Neural cell (in vitro differentiated cells): ENCODE measurements at regions not wholly inside any gene's neighbourhood (a gene's known extent, or its start where the extent isn't known, plus 50 kb on each side); places are given as distances from the start of the nearest gene placed in this dataset.

Experiments
- H2AFZ ChIP-seq: fragments of 200-600, 300-800 bp; sonication (generic), shearing (Covaris generic); 2 replicates; pipeline ENCODE4 v1.6.0; 2014; ENCODE audit warnings: low read depth, mild to moderate bottlenecking, antibody characterized with exemption, low read length, moderate library complexity
- H3F3A ChIP-seq: fragments of 200-600 bp; shearing (Covaris generic); 2 replicates; pipeline ENCODE4 v1.6.1; 2016; ENCODE audit warnings: mild to moderate bottlenecking, moderate library complexity, mixed read lengths, antibody characterized with exemption, low read length; ENCODE audit not compliant: insufficient read depth, poor library complexity, severe bottlenecking
- H3K27ac ChIP-seq: fragments of 200-600, 300-800 bp; sonication (generic), shearing (Covaris generic); 2 replicates; pipeline ENCODE4 v1.5.1; 2014; ENCODE audit warnings: mild to moderate bottlenecking, low read length, moderate library complexity
- H3K27me3 ChIP-seq: fragments of 300-800, 200-600 bp; sonication (generic), shearing (Covaris generic); 2 replicates; pipeline ENCODE4 v1.6.0; 2014; ENCODE audit warnings: mild to moderate bottlenecking, low read depth, low read length, moderate library complexity; ENCODE audit not compliant: insufficient read depth
- H3K36me3 ChIP-seq: fragments of 300-800, 200-600 bp; sonication (generic), shearing (Covaris generic); 2 replicates; pipeline ENCODE4 v1.5.1; 2014; ENCODE audit warnings: mild to moderate bottlenecking, antibody characterized with exemption, low read length, moderate library complexity; ENCODE audit not compliant: insufficient read depth
- H3K4me2 ChIP-seq: fragments of 300-800, 200-600 bp; sonication (generic), shearing (Covaris generic); 2 replicates; pipeline ENCODE4 v1.6.0; 2014; ENCODE audit warnings: mild to moderate bottlenecking, low read length
- H3K4me3 ChIP-seq: fragments of 300-800, 200-600 bp; sonication (generic), shearing (Covaris generic); 2 replicates; pipeline ENCODE4 v1.5.1; 2014; ENCODE audit warnings: mild to moderate bottlenecking, low read length, moderate library complexity
- H3K79me2 ChIP-seq: fragments of 200-600 bp; shearing (Covaris generic); replicated peaks from 2 replicates; pipeline ENCODE4 v1.6.0; 2014; ENCODE audit warnings: mild to moderate bottlenecking, low read length, moderate library complexity; ENCODE audit not compliant: insufficient read depth
- H3K9ac ChIP-seq: fragments of 300-800, 200-600 bp; sonication (generic), shearing (Covaris generic); 2 replicates; pipeline ENCODE4 v1.6.1; 2016; ENCODE audit warnings: mild to moderate bottlenecking, low read length, mixed read lengths
- H3K9me2 ChIP-seq: fragments of 200-600 bp; shearing (Covaris generic); 2 replicates; pipeline ENCODE4 v1.6.1; 2016; ENCODE audit warnings: mild to moderate bottlenecking, low read length, mixed read lengths; ENCODE audit not compliant: insufficient read depth
- H3K9me3 ChIP-seq: fragments of 200-600, 300-800 bp; sonication (generic), shearing (Covaris generic); 2 replicates; pipeline ENCODE4 v1.6.1; 2016; ENCODE audit warnings: mild to moderate bottlenecking, mixed run types, low read length, moderate library complexity, mixed read lengths
- H4K20me1 ChIP-seq: fragments of 200-600 bp; shearing (Covaris generic); 2 replicates; pipeline ENCODE4 v1.6.1; 2016; ENCODE audit warnings: mild to moderate bottlenecking, mixed run types; ENCODE audit not compliant: insufficient read depth
- CTCF ChIP-seq: fragments of 450-650 bp; IDR thresholded peaks from 2 replicates; pipeline ENCODE4 v1.5.1; 2014; ENCODE audit warnings: antibody characterized with exemption, mild to moderate bottlenecking, moderate library complexity; ENCODE audit not compliant: poor library complexity, severe bottlenecking
- EP300 ChIP-seq: fragments of 450-650 bp; conservative IDR thresholded peaks from 2 replicates; pipeline ENCODE4 v1.6.1; 2014; ENCODE audit warnings: antibody characterized with exemption, mild to moderate bottlenecking, moderate library complexity; ENCODE audit not compliant: poor library complexity, severe bottlenecking
- EZH2 ChIP-seq: fragments of 200-600, 300-800 bp; shearing (Covaris generic), sonication (generic); IDR thresholded peaks from 2 replicates; pipeline ENCODE4 v1.6.1; 2014; ENCODE audit warnings: antibody characterized with exemption, low read length, borderline replicate concordance, mild to moderate bottlenecking; ENCODE audit not compliant: insufficient read depth, poor library complexity, severe bottlenecking
- MXI1 ChIP-seq: fragments of 450-650 bp; conservative IDR thresholded peaks from 2 replicates; pipeline ENCODE4 v1.6.1; 2014; ENCODE audit warnings: antibody characterized with exemption, mild to moderate bottlenecking; ENCODE audit not compliant: poor library complexity, severe bottlenecking
- POLR2AphosphoS5 ChIP-seq: IDR thresholded peaks from 2 replicates; pipeline ENCODE4 v1.6.1; 2012
- REST ChIP-seq: IDR thresholded peaks from 2 replicates; pipeline ENCODE4 v1.6.1; 2012; ENCODE audit warnings: borderline replicate concordance
- SMC3 ChIP-seq: fragments of 450-650 bp; conservative IDR thresholded peaks from 2 replicates; pipeline ENCODE4 v1.6.1; 2014; ENCODE audit warnings: antibody characterized with exemption, mild to moderate bottlenecking, moderate library complexity; ENCODE audit not compliant: poor library complexity
- TAF1 ChIP-seq: IDR thresholded peaks from 2 replicates; pipeline ENCODE4 v1.6.1; 2012; ENCODE audit warnings: low read depth

- H3F3A ChIP-seq, result no peaks in the 10 kb centered on the region
- H3K27ac ChIP-seq, result no peak overlapping the region
- H3K79me2 ChIP-seq, result no peaks in the 10 kb centered on the region
- H3K4me3 ChIP-seq, result no peak overlapping the region
- H3K9ac ChIP-seq, result no peak overlapping the region
- no peaks in the 10 kb centered on the region for H3K9me2 ChIP-seq
- H3K36me3 ChIP-seq, result no peaks in the 10 kb centered on the region
- TF ChIP-seq MXI1, result no peak
- TF ChIP-seq TAF1, result no peak
- no peak for TF ChIP-seq SMC3
- TF ChIP-seq EP300, result no peak
- no peak for TF ChIP-seq POLR2AphosphoS5
- TF ChIP-seq CTCF, result no peak
- no peak for TF ChIP-seq EZH2
- TF ChIP-seq REST, result no peak
- no peak overlapping the region for H2AFZ ChIP-seq
- H3K4me2 ChIP-seq, result no peak overlapping the region
- no peaks in the 10 kb centered on the region for H3K27me3 ChIP-seq
- H4K20me1 ChIP-seq, result no peaks in the 10 kb centered on the region
- H3K9me3 ChIP-seq, result no peaks in the 10 kb centered on the region
Observed at GRCh38 chr2:239732666-239733010, 292.5 kb downstream of the NDUFA10 start.

GRCh38 chr2:239731998-239732665 is 293.0 kb downstream of the NDUFA10 start:
- Histone ChIP-seq H3K4me3 (no peak overlapping the region), H3K9me3 (no peaks in the 10 kb centered on the region), H3K27me3 (no peaks in the 10 kb centered on the region), H3K36me3 (no peaks in the 10 kb centered on the region), H3K9ac (no peak overlapping the region), H3K79me2 (no peaks in the 10 kb centered on the region), H4K20me1 (no peaks in the 10 kb centered on the region), H3K4me2 (no peak overlapping the region), H3K27ac (no peak overlapping the region), H3F3A (no peaks in the 10 kb centered on the region), H3K9me2 (no peaks in the 10 kb centered on the region), H2AFZ (no peak overlapping the region)
- no peak for TF ChIP-seq REST
- no peak for TF ChIP-seq CTCF
- TF ChIP-seq MXI1, result no peak
- no peak for TF ChIP-seq TAF1
- TF ChIP-seq EP300, result no peak
- no peak for TF ChIP-seq EZH2
